H1 (cell line): ENCODE measurements at regions not wholly inside any gene's neighbourhood (a gene's known extent, or its start where the extent isn't known, plus 50 kb on each side); places are given as distances from the start of the nearest gene placed in this dataset.

Experiments
- RXRA ChIP-seq: IDR thresholded peaks from 2 replicates; pipeline ENCODE4 v1.6.1; 2011; ENCODE audit warnings: low read depth, mild to moderate bottlenecking, low read length, moderate library complexity; ENCODE audit not compliant: insufficient read depth
- SP2 ChIP-seq: IDR thresholded peaks from 2 replicates; pipeline ENCODE4 v1.6.1; 2012; ENCODE audit warnings: mild to moderate bottlenecking, low read length, inconsistent platforms
- TAF7 ChIP-seq: optimal IDR thresholded peaks from 2 replicates; pipeline ENCODE3; 2011; ENCODE audit warnings: low read depth, mild to moderate bottlenecking, inconsistent platforms, low read length, moderate library complexity, borderline replicate concordance
- TF ChIP-seq, protein P1 (sequence below): IDR thresholded peaks from 2 replicates; pipeline ENCODE4 v1.6.1; 2012; ENCODE audit warnings: inconsistent platforms

DNA sequence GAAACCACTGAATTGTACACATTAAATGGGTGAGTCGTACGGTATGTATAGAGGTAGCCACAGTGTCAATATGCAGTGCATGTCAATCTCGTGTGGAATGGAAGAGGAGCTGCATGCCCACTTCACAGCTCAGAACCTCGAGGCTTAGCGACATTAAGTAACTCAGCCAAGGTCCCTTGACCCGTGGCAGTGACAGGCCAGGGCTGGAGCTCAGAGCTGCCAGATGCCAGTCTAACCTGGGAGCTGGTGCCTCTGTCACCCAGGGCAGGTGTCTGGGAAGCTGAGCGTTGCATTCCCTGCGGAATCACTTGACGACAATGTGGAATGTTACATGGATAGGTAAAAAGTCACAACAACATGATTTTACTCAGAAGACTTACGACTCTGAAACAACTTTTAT, 298.1 kb downstream of the FOXL1 start (continued):
- TF ChIP-seq, protein P1, sequence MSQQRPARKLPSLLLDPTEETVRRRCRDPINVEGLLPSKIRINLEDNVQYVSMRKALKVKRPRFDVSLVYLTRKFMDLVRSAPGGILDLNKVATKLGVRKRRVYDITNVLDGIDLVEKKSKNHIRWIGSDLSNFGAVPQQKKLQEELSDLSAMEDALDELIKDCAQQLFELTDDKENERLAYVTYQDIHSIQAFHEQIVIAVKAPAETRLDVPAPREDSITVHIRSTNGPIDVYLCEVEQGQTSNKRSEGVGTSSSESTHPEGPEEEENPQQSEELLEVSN = no peak
- TF ChIP-seq RXRA (no peak), TAF7 (no peak), SP2 (no peak)
